ENCODE measurements at regions not wholly inside any gene's neighbourhood (a gene's known extent, or its start where the extent isn't known, plus 50 kb on each side); places are given as distances from the start of the nearest gene placed in this dataset.

GRCh38 chr13:37397535-37397934, 201.0 kb downstream of the POSTN start:
- TF ChIP-seq CTCF (conservative IDR thresholded peaks at IDR 0.05; ENCODE audit: low read depth in 2 of 2) (no peak), REST (IDR thresholded peaks at IDR 0.05; ENCODE audit: unreplicated experiment) (no peak), ETS1 (IDR thresholded peaks at IDR 0.05) (no peak), EZH2phosphoT487 (IDR thresholded peaks at IDR 0.05; ENCODE audit: unreplicated experiment) (no peak), EZH2 (IDR thresholded peaks at IDR 0.05; ENCODE audit: low read depth, unreplicated experiment) (no peak), POLR2AphosphoS5 (IDR thresholded peaks at IDR 0.05; ENCODE audit: low read depth) (no peak), NANOG (IDR thresholded peaks at IDR 0.05; ENCODE audit: borderline replicate concordance) (no peak), ZNF114 (CRISPR knock-in tag; IDR thresholded peaks at IDR 0.05) (no peak), ZNF331 (CRISPR knock-in tag; IDR thresholded peaks at IDR 0.05; ENCODE audit: low read depth) (no peak)

Measured in GM23338 (cell line).